AG20443 (cell line): ENCODE measurements at regions not wholly inside any gene's neighbourhood (a gene's known extent, or its start where the extent isn't known, plus 50 kb on each side); places are given as distances from the start of the nearest gene placed in this dataset.

Experiments used
- DNase-seq: peaks from one replicate; pipeline ENCODE4 v3.0.0; 2012; ENCODE audit warnings: low spot score, mixed read lengths

GRCh38 chr4:44817930-44818329 is 91.6 kb upstream of the GNPDA2 start:
- DNase-seq: no peak

- no peak for DNase-seq
These were observed 79.7 kb upstream of the GNPDA2 start for GRCh38 chr4:44806071-44806470.

GRCh38 chr4:44804301-44804700 is 77.9 kb upstream of the GNPDA2 start:
- no peak for DNase-seq

GRCh38 chr4:44801384-44801783 is 75.0 kb upstream of the GNPDA2 start:
- no peak for DNase-seq

- no peak for DNase-seq
These were observed 65.5 kb upstream of the GNPDA2 start for GRCh38 chr4:44791831-44792230.

- no peak for DNase-seq
These were observed 50.8 kb upstream of the GNPDA2 start for GRCh38 chr4:44777115-44777514.
